ENCODE measurements at regions not wholly inside any gene's neighbourhood (a gene's known extent, or its start where the extent isn't known, plus 50 kb on each side); places are given as distances from the start of the nearest gene placed in this dataset.

DNA sequence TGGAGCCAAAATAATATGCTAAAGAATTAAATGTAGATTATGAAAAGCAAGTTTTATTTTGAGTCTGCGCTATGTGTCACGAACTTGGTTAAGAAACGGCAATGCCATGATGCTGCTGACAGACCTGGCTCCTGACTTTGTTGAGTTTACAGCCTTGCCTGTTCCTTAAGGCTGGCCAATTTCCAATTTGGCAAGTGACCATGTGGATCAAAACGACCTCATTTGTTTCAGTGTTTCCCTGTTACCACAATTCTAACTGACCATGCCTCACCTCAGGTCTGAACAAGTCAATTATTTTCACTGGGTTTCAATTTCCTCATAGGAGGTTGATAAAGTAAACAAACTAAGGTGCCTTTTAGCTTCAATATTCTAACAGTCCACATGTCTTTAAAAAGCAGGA lies 461.4 kb downstream of the ZNF608 start:
- WGBS (ENCODE audit: low lambda C conversion rate): 67% methylated on average over 4 of the region's 4 CpGs
- Histone ChIP-seq H3K27ac (ENCODE audit: low read depth in 2 of 2, low read length in 1 of 2) (no peak overlapping the region), H3K27me3 (ENCODE audit: insufficient read depth) (no peaks in the 10 kb centered on the region), H3K4me2 (no peak overlapping the region), H3K9me2 (no peaks in the 10 kb centered on the region), H2AFZ (ENCODE audit: low read depth) (no peak overlapping the region), H4K20me1 (ENCODE audit: insufficient read depth) (no peaks in the 10 kb centered on the region), H3K79me2 (ENCODE audit: insufficient read depth) (no peaks in the 10 kb centered on the region), H3K4me1 (ENCODE audit: control insufficient read depth in 1 of 2, insufficient read depth in 2 of 2, low read depth in 1 of 2, low read length in 1 of 2) (peaks cover 0 to 10% of the 10 kb centered on the region in 2 experiments; a peak in 1 of 4 replicates), H3K9me3 (no peaks in the 10 kb centered on the region), H3F3A (replicated peaks; ENCODE audit: insufficient read depth) (no peaks in the 10 kb centered on the region), H3K9ac (no peak overlapping the region), H3K4me3 (ENCODE audit: low read depth in 2 of 2, low read length in 1 of 2) (no peak overlapping the region), H3K36me3 (replicated peaks in 1 of 2; ENCODE audit: control insufficient read depth in 1 of 2, insufficient read depth in 2 of 2, low read length in 1 of 2) (no peaks in the 10 kb centered on the region)
- DNase-seq: no peak
- CTCF ChIA-PET: no interaction called here
- POLR2A ChIA-PET: no interaction called here
- no peak for TF ChIP-seq ELF1 (IDR thresholded peaks at IDR 0.05)
- TF ChIP-seq EP300 (IDR thresholded peaks at IDR 0.05; ENCODE audit: borderline replicate concordance in 1 of 2, low read depth in 1 of 2, low read length in 1 of 2): no peak
- no peak for TF ChIP-seq YY1 (IDR thresholded peaks at IDR 0.05; ENCODE audit: low read depth)
- no peak for TF ChIP-seq GABPA (IDR thresholded peaks at IDR 0.05; ENCODE audit: low read depth)
- TF ChIP-seq, protein P1, sequence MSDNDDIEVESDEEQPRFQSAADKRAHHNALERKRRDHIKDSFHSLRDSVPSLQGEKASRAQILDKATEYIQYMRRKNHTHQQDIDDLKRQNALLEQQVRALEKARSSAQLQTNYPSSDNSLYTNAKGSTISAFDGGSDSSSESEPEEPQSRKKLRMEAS (IDR thresholded peaks at IDR 0.05; ENCODE audit: low read depth): no peak
- TF ChIP-seq TCF12 (IDR thresholded peaks at IDR 0.05): no peak
- TF ChIP-seq TEAD4 (IDR thresholded peaks at IDR 0.05; ENCODE audit: borderline replicate concordance, insufficient read depth): no peak
- TF ChIP-seq, protein P2, sequence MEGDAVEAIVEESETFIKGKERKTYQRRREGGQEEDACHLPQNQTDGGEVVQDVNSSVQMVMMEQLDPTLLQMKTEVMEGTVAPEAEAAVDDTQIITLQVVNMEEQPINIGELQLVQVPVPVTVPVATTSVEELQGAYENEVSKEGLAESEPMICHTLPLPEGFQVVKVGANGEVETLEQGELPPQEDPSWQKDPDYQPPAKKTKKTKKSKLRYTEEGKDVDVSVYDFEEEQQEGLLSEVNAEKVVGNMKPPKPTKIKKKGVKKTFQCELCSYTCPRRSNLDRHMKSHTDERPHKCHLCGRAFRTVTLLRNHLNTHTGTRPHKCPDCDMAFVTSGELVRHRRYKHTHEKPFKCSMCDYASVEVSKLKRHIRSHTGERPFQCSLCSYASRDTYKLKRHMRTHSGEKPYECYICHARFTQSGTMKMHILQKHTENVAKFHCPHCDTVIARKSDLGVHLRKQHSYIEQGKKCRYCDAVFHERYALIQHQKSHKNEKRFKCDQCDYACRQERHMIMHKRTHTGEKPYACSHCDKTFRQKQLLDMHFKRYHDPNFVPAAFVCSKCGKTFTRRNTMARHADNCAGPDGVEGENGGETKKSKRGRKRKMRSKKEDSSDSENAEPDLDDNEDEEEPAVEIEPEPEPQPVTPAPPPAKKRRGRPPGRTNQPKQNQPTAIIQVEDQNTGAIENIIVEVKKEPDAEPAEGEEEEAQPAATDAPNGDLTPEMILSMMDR (IDR thresholded peaks at IDR 0.05): no peak
- TF ChIP-seq, protein P3, sequence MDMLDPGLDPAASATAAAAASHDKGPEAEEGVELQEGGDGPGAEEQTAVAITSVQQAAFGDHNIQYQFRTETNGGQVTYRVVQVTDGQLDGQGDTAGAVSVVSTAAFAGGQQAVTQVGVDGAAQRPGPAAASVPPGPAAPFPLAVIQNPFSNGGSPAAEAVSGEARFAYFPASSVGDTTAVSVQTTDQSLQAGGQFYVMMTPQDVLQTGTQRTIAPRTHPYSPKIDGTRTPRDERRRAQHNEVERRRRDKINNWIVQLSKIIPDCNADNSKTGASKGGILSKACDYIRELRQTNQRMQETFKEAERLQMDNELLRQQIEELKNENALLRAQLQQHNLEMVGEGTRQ (IDR thresholded peaks at IDR 0.05; ENCODE audit: borderline replicate concordance, low read depth, low read length): no peak
- no peak for TF ChIP-seq MXI1 (IDR thresholded peaks at IDR 0.05; ENCODE audit: low read depth, low read length)
- TF ChIP-seq, protein P4, sequence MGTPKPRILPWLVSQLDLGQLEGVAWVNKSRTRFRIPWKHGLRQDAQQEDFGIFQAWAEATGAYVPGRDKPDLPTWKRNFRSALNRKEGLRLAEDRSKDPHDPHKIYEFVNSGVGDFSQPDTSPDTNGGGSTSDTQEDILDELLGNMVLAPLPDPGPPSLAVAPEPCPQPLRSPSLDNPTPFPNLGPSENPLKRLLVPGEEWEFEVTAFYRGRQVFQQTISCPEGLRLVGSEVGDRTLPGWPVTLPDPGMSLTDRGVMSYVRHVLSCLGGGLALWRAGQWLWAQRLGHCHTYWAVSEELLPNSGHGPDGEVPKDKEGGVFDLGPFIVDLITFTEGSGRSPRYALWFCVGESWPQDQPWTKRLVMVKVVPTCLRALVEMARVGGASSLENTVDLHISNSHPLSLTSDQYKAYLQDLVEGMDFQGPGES (IDR thresholded peaks at IDR 0.05; ENCODE audit: low read depth, low read length): no peak
- no peak for TF ChIP-seq CHD2 (IDR thresholded peaks at IDR 0.05; ENCODE audit: low read length, partially characterized antibody)
- no peak for TF ChIP-seq GATA2 (CRISPR knock-in tag; IDR thresholded peaks at IDR 0.05)
- no peak for TF ChIP-seq RAD21 (IDR thresholded peaks at IDR 0.05; ENCODE audit: low read length)
- TF ChIP-seq, protein P5, sequence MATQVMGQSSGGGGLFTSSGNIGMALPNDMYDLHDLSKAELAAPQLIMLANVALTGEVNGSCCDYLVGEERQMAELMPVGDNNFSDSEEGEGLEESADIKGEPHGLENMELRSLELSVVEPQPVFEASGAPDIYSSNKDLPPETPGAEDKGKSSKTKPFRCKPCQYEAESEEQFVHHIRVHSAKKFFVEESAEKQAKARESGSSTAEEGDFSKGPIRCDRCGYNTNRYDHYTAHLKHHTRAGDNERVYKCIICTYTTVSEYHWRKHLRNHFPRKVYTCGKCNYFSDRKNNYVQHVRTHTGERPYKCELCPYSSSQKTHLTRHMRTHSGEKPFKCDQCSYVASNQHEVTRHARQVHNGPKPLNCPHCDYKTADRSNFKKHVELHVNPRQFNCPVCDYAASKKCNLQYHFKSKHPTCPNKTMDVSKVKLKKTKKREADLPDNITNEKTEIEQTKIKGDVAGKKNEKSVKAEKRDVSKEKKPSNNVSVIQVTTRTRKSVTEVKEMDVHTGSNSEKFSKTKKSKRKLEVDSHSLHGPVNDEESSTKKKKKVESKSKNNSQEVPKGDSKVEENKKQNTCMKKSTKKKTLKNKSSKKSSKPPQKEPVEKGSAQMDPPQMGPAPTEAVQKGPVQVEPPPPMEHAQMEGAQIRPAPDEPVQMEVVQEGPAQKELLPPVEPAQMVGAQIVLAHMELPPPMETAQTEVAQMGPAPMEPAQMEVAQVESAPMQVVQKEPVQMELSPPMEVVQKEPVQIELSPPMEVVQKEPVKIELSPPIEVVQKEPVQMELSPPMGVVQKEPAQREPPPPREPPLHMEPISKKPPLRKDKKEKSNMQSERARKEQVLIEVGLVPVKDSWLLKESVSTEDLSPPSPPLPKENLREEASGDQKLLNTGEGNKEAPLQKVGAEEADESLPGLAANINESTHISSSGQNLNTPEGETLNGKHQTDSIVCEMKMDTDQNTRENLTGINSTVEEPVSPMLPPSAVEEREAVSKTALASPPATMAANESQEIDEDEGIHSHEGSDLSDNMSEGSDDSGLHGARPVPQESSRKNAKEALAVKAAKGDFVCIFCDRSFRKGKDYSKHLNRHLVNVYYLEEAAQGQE (IDR thresholded peaks at IDR 0.05; ENCODE audit: low read depth, low read length): no peak

Measured in SK-N-SH (cell line).